NCI-H69 (cell line): ENCODE measurements at regions not wholly inside any gene's neighbourhood (a gene's known extent, or its start where the extent isn't known, plus 50 kb on each side); places are given as distances from the start of the nearest gene placed in this dataset.
"Not testable (repeated sequence)": the region's sequence is repeated elsewhere in the genome, so short reads cannot be mapped to it uniquely, and the experiment has no call there.

Experiments used
- DNase-seq: peaks from one replicate; lab custom pipeline; 2025; lab: John Stamatoyannopoulos, UW

DNA sequence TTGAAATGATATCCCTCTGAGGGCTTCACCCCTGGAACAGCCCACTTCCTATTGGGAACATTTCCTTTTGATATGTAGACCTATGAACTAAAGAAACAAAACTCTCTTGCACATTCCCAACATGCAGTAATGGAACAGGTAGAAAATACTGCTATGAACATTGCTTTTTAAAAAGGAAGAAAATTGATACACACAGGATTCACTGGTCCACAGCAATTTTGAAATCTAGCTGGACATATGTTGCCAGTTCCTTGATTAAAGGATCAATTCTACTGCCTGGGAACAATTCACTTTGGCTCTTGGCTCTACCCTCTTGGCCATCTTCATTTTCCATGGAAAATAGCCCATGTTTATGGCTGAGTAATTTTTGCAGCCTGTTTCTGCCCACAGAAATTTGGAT lies 74.9 kb upstream of the ZNF280D start:
- DNase-seq: no peak

GRCh38 chr15:56806148-56806536 lies 72.8 kb upstream of the ZNF280D start:
- no peak for DNase-seq

DNA sequence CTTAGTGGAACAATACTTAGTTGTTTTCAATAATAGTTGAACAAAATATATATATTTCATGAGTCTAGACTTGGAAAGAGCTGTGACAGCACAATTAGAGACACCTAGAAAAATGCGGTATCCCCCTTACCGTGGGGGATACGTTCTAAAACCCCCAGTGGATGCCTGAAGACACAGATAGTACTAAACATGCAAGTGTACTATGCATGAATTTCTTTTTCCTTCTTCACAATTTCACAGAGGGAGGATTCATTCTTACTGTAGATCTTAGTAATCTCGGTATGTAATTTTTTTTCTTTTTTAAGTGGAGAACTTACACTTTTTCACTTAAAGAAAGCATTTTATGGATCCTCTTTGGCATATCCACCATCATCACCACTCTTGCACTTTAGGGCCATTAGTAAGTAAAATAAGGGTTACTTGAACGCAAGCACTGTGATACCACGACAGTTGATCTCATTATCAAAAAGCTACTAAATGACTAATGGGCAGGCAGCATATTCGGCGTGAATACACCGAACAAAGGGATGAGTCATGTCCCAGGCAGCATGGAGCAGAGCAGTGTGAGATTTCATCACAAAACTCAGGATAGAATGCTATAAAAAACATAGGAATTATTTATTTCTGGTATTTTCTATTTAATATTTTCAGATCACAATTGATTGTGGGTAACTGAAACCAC lies 72.3 kb upstream of the ZNF280D start:
- DNase-seq: no peak

DNA sequence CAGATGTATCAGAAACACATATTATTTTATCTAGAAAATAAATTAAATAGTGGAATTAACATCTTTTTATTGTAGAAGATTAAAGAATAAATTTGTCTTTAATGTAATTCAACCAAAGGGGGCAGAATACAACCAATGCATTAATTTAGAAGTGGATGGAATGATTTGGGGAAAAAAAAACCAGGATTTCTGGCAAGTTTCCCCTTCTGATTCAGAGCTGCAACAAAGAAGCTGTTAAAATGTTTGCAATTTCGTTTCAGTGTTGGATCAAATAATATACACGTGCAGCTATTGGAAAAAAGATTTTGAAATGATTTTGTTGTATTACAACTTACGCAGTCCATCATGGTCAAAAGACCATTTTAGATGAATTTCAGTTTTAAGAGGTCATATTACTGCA lies 71.6 kb upstream of the ZNF280D start:
- no peak for DNase-seq

DNA sequence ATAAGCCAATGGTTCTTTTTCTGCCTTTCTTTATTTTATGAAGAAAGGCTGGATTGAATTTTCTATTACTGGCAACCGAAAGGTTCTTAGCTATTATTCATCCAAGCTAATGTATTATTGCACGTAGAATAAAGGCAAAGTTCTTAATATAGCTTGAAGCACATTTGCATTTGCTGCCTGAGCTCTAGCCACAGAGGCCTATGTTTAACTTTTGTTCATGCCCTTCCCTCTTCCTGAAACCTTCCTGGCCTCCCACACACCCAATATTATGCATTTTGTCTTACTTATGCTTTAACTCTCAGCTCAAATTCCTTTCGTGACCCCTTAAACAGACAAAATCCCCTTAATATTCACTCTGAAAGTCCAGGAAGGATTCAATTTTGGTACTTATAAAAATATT lies 71.0 kb upstream of the ZNF280D start:
- DNase-seq: no peak

DNA sequence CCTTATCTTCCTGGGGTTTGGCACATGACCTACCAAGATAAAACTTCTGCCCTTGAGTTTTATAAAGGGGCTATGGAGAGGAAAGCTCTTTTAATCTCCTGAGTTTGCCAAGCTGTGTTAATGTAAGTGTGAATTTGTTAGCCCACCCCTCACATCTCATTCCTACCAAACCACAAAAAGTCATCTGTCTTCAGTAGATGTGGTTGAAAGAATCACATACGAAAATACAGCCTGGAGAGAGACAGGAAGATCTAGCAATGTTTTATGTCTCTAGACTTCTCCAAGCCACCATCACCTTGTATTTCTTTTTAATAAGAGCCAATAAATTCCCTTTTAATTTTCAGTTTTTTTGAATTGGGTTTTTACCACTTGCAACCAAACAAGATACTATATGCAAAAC lies 68.9 kb upstream of the ZNF280D start:
- no peak for DNase-seq

GRCh38 chr15:56798639-56799038 lies 65.3 kb upstream of the ZNF280D start:
- no peak for DNase-seq

DNA sequence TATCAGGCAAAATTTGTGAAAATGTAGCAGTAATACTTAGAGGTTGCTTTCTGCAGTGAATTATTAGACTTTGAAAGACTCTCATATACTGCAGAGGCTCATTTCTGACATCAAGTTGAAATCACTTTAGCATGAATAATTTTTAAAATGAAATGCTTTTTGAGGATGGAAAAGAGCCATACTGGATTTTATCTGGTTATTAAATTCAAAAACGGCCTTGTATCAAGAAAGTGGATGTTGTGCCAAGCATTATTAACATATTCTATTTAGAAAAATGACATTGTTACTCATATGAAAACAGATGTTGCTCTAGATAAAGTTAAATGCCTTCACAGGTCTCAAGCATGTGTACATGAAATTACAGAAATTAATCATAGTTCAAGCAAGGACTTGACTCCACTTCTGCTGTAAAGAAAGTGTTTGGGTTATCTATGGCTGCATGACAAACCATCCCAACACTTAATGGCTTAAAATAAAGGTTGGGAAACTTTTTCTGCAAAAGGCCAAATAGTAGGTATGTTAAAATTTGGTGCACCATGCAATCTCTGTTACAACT lies 64.5 kb upstream of the ZNF280D start:
- no peak for DNase-seq

GRCh38 chr15:56795502-56795901 lies 62.2 kb upstream of the ZNF280D start:
- DNase-seq: no peak

DNA sequence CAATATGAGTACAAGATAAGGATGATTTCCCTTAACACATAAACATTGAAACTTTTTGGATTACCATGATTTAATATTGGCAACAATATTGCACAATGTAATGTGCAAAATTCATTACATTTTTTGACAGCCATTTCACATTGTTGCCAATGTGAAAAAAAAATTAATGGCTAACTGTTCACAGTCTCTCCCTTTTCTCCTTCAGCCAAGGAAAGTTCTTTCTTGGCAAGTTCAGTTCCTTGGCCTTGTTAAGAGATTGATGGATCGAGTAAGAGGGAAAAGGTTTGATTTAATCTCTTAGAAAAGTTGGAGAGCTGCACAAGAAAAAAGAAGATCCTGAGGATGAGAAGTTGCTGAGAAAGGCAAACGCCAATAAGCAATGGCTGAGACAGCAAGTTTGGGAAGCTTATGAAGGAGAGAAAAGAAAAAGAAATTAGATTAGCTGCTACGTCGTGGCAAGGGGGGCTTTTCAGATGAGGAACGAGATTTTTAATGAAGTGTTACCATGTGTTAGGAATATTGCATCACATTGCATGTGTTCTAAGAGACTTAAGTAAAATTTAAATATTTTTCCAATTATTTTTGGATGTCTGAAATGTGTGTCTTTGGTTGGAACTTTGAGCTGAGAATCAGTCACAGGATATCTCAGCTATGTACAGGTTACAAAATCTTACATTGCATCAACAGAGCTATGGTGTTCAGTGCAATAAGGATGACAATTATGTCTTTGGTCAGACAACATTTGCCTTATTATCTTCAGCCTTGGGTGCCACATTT lies 61.4 kb upstream of the ZNF280D start:
- no peak for DNase-seq

DNA sequence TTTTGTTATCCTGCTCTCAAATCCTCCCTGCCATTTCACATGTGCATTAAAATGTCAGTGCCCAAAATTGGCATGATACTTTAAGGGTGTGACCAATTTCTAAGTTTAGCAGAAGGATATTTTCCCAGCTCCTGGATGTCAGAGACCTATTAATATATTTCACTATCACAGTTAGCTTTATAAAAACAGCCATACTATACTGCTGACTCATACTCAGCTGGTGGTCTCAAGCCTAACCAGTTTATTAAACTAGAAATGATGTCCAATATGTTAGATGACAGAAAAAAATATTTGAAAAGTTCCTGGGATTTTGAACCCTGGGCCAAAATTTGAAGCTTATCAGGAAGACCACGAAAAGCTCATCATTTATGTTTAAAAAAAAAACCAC lies 60.9 kb upstream of the ZNF280D start:
- no peak for DNase-seq

DNA sequence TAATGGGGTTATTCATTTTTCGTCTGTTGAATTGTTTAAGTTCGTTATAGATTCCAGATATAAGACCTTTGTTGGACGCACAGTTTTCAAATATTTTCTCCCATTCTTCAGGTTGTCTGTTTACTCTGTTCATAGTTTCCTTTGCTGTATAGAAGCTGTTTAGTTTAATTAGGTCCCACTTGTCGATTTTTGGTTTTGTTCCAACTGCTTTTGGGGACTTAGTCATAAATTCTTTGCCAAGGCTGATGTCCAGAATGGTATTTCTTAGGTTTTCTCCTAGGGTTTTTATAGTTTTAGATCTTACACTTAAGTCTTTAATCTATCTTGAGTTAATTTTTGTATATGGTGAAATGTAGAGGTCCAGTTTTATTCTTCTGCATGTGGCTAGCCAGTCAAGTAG lies 58.9 kb upstream of the ZNF280D start:
- no peak for DNase-seq

GRCh38 chr15:56791521-56791920 lies 58.2 kb upstream of the ZNF280D start:
- DNase-seq: not testable (repeated sequence)

DNA sequence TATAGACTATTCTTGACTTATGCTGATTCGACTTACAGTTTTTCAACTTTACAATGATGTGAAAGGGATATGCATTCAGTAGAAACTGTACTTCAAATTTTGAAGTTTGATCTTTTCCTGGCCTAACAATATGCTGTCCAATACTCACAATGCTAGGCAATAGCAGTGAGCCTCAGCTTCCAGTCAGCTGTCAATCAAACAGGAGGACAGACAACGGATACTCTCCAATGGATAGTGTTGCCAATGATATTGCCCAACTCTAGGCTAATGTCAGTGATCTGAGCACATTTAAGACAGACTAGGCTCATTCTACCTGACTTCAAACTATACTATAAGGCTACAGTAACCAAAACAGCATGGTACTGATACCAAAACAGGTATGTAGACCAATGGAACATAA lies 55.0 kb upstream of the ZNF280D start:
- DNase-seq: no peak

- no peak for DNase-seq
These were observed 53.7 kb upstream of the ZNF280D start for GRCh38 chr15:56786966-56787365.

DNA sequence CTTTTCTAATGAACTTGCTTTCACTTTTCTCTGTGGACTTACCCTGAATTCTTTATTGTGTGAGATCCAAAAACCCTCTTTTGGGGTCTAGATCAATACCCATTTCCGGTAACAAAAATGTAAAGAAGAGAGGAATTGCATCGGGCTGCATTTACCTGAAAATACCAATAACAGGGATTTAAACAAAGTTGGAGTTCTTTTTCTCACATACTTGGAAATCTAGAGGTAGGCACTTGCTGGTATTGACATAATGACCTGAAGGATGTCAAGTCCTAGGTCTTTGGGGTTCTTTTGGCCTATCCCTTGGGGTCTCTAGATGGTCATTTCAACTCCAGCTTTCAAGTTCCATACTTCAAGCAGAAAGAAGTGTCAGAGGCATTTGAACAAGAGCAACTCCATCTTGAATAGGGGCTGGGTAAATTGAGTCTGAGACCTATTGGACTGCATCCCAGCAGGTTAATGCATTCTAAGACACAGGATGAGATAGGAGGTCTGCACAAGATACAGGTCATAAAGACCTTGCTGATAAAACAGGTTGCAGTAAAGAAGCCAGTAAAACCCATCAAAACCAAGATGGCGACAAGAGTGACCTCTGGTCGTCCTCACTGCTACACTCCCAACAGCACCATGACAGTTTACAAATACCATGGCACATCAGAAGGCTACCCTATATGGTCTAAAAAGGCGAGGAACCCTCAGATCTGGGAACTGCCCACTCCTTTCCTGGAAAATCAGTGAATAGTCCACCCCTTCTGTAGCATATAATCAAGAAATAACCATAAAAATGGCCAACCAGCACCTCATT lies 50.8 kb upstream of the ZNF280D start:
- DNase-seq: no peak

DNA sequence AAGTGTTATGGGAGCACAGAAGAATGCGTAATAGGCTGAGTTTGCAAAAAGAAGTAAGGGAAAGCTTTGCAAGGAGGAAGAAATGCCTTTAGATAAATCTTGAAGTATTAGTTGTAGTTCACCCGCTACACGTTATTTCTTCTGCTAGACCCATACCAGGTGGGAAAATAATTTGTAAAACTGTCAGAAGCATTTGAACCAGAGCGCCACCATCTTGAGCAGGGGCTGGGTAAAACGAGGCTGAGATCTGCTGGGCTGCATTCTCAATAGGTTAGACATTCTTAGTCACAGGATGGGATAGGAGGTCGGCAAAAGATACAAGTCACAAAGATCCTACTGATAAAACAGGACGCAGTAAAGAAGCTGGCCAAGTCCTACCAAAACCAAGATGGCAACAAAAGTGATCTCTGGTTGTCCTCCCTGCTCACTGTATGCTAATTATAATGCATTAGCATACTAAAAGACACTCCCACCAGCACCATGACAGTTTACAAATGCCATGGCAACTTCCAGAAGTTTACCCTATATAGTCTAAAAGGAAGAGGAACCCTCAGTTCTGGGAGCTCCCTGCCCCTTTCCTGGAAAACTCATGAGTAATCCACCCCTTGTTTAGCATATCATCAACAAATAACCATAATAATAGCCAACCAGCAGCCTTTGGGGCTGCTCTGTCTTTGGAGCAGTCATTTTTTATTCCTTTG lies 50.0 kb upstream of the ZNF280D start:
- no peak for DNase-seq
